DND-41 (cell line): ENCODE measurements at regions not wholly inside any gene's neighbourhood (a gene's known extent, or its start where the extent isn't known, plus 50 kb on each side); places are given as distances from the start of the nearest gene placed in this dataset.

Experiments
- CTCF ChIP-seq: IDR thresholded peaks from 2 replicates; pipeline ENCODE4 v1.5.1; 2012; ENCODE audit warnings: borderline replicate concordance, low read length, moderate library complexity, mild to moderate bottlenecking; ENCODE audit not compliant: poor library complexity, severe bottlenecking; ENCODE audit errors: extremely low read depth
- EZH2 ChIP-seq: IDR thresholded peaks from 3 replicates; pipeline ENCODE4 v1.6.1; 2012; ENCODE audit warnings: borderline replicate concordance, low read depth, mild to moderate bottlenecking, moderate library complexity, low read length, inconsistent platforms; ENCODE audit not compliant: severe bottlenecking

GRCh38 chr2:235398321-235398720 is 95.5 kb upstream of the AGAP1 start:
- TF ChIP-seq EZH2: no peak
- TF ChIP-seq CTCF: no peak
